HCT116 (cell line): ENCODE measurements at regions not wholly inside any gene's neighbourhood (a gene's known extent, or its start where the extent isn't known, plus 50 kb on each side); places are given as distances from the start of the nearest gene placed in this dataset.

Experiments
- ATAC-seq: fragments of 200-7000 bp; cut with Tn5 transposase; 2 replicates; pipeline ENCODE4 v1.9.1; 2020; ENCODE audit warnings: mild to moderate bottlenecking, moderate library complexity
- BruUV-seq: library from RNA; stranded (reverse); fragments of 400-500 nt; replicated peaks from 2 replicates; lab custom pipeline; 2021; lab: Mats Ljungman, UMichigan
- CTCF ChIA-PET: fragments of 300-600 bp; sonication (Branson Sonifier 250); formaldehyde crosslinking; loops from one replicate; lab custom pipeline; 2021; ENCODE audit warnings: antibody characterized with exemption; lab: Charles Lee
- POLR2A ChIA-PET: fragments of 300-600, 350-600 bp; sonication (Branson Sonifier 250); formaldehyde crosslinking; loops from one replicate; lab custom pipeline; 2021; ENCODE audit warnings: antibody characterized with exemption; lab: Charles Lee
- RAD21 ChIA-PET, 2 experiments: fragments of 300-600 bp; sonication (Branson Sonifier 250); formaldehyde crosslinking; loops; one replicate each; lab custom pipeline; 2023; ENCODE audit warnings: low total read pairs in 2 of 2; ENCODE audit not compliant: uncharacterized antibody in 2 of 2, unreplicated experiment in 2 of 2, low non-redundant PET in 1 of 2; lab: Charles Lee
- DNase-seq: peaks from one replicate; pipeline ENCODE4 v3.0.0-alpha.2; 2010; ENCODE audit warnings: low read depth, low spot score
- H2AFZ ChIP-seq: fragments of 200-600 bp; shearing (Covaris generic), sonication (generic); 2 replicates; pipeline ENCODE4 v1.6.1; 2017; ENCODE audit warnings: low read depth, mixed run types, mixed read lengths, antibody characterized with exemption, low read length; ENCODE audit not compliant: poor library complexity, severe bottlenecking
- H3K27ac ChIP-seq: 2 replicates; pipeline ENCODE4 v1.5.1; 2012; ENCODE audit warnings: low read depth, low read length
- H3K27me3 ChIP-seq: fragments of 200-600 bp; sonication (generic); 2 replicates; pipeline ENCODE4 v1.6.1; 2016; ENCODE audit warnings: mixed run types, low read length, mixed read lengths; ENCODE audit not compliant: insufficient read depth
- H3K36me3 ChIP-seq, 2 experiments: fragments of 200-500 bp in 1 of 2; fragments of 200-600 bp in 1 of 2; sonication (Bioruptor generic) in 1 of 2; sonication (generic) in 1 of 2; 2 replicates each; pipeline versions ENCODE4 v1.5.1 to v1.6.1; 2014 to 2016; ENCODE audit warnings: low read length in 2 of 2, inconsistent platforms in 1 of 2, mixed read lengths in 1 of 2, mixed run types in 1 of 2; ENCODE audit not compliant: insufficient read depth in 2 of 2, control insufficient read depth in 1 of 2
- H3K4me1 ChIP-seq, 2 experiments: fragments of 200-600 bp in 1 of 2; sonication (generic) in 1 of 2; 2 replicates each; pipeline versions ENCODE4 v1.5.1 to v1.6.1; 2012 to 2017; ENCODE audit warnings: low read length in 2 of 2, inconsistent platforms in 1 of 2, mild to moderate bottlenecking in 1 of 2, mixed read lengths in 1 of 2, mixed run types in 1 of 2, moderate library complexity in 1 of 2; ENCODE audit not compliant: insufficient read depth in 2 of 2, control insufficient read depth in 1 of 2
- H3K4me2 ChIP-seq: fragments of 200-600 bp; sonication (generic); 2 replicates; pipeline ENCODE4 v1.6.1; 2017; ENCODE audit warnings: mixed run types, low read length, mixed read lengths
- H3K4me3 ChIP-seq, 2 experiments: fragments of 200-600 bp in 1 of 2; sonication (generic) in 1 of 2; replicated peaks in 1 of 2; 2 replicates each; pipeline ENCODE4 v1.5.1; 2011 to 2016; ENCODE audit warnings: low read length in 2 of 2, control low read depth in 1 of 2, low read depth in 1 of 2, mild to moderate bottlenecking in 1 of 2, mixed read lengths in 1 of 2, mixed run types in 1 of 2
- H3K79me2 ChIP-seq: fragments of 200-600 bp; sonication (generic); 2 replicates; pipeline ENCODE4 v1.6.1; 2017; ENCODE audit warnings: mild to moderate bottlenecking, mixed run types, low read length, moderate library complexity, mixed read lengths; ENCODE audit not compliant: insufficient read depth
- H3K9ac ChIP-seq: fragments of 200-600 bp; sonication (generic); 2 replicates; pipeline ENCODE4 v1.6.1; 2016; ENCODE audit warnings: low read length, mixed read lengths
- H3K9me2 ChIP-seq: fragments of 200-600 bp; sonication (generic), shearing (Covaris generic); 2 replicates; pipeline ENCODE4 v1.6.1; 2017; ENCODE audit warnings: mixed run types, mild to moderate bottlenecking, moderate library complexity; ENCODE audit not compliant: insufficient read depth
- H3K9me3 ChIP-seq, 2 experiments: fragments of 200-500 bp in 1 of 2; fragments of 200-600 bp in 1 of 2; sonication (Bioruptor generic) in 1 of 2; sonication (generic) in 1 of 2; 2 replicates each; pipeline ENCODE4 v1.6.1; 2014 to 2017; ENCODE audit warnings: low read length in 2 of 2, mixed read lengths in 2 of 2, inconsistent platforms in 1 of 2, low read depth in 1 of 2, mild to moderate bottlenecking in 1 of 2, mixed run types in 1 of 2, moderate library complexity in 1 of 2; ENCODE audit not compliant: control insufficient read depth in 1 of 2, insufficient read depth in 1 of 2
- H4K20me1 ChIP-seq: fragments of 200-600 bp; sonication (generic), shearing (Covaris generic); 2 replicates; pipeline ENCODE4 v1.6.1; 2017; ENCODE audit warnings: mixed run types, mild to moderate bottlenecking, moderate library complexity; ENCODE audit not compliant: insufficient read depth
- EZH2 ChIP-seq: fragments of 200-600 bp; sonication (generic); IDR thresholded peaks from 2 replicates; pipeline ENCODE4 v1.6.1; 2017; ENCODE audit warnings: antibody characterized with exemption, mixed run types
- FOSL1 ChIP-seq: IDR thresholded peaks from 2 replicates; pipeline ENCODE4 v1.6.1; 2012; ENCODE audit warnings: low read depth
- JUND ChIP-seq: IDR thresholded peaks from 2 replicates; pipeline ENCODE4 v1.6.1; 2012
- POLR2AphosphoS5 ChIP-seq: IDR thresholded peaks from 2 replicates; pipeline ENCODE4 v1.6.1; 2011; ENCODE audit warnings: mild to moderate bottlenecking, low read depth, low read length, moderate library complexity
- RAD21 ChIP-seq: IDR thresholded peaks from 2 replicates; pipeline ENCODE4 v1.6.1; 2012; ENCODE audit warnings: low read depth, mild to moderate bottlenecking
- SP1 ChIP-seq: IDR thresholded peaks from 2 replicates; pipeline ENCODE4 v1.6.1; 2012; ENCODE audit warnings: low read depth
- SRF ChIP-seq: IDR thresholded peaks from 2 replicates; pipeline ENCODE4 v1.6.1; 2012; ENCODE audit warnings: low read depth
- TCF7L2 ChIP-seq: IDR thresholded peaks from 2 replicates; pipeline ENCODE4 v1.7.0; 2011; ENCODE audit warnings: borderline replicate concordance, inconsistent platforms; ENCODE audit not compliant: insufficient read depth, insufficient read length; ENCODE audit errors: extremely low read depth
- YY1 ChIP-seq: IDR thresholded peaks from 2 replicates; pipeline ENCODE4 v1.6.1; 2011; ENCODE audit warnings: low read length, low read depth, moderate library complexity, mild to moderate bottlenecking; ENCODE audit not compliant: insufficient replicate concordance; ENCODE audit errors: extremely low read depth
- intact Hi-C: fragments of 100-400 bp; cut with micrococcal nuclease; formaldehyde crosslinking; loops from 2 replicates; pipeline ENCODE4 v1.10.0; 2022
- TF ChIP-seq, protein P1 (sequence below): IDR thresholded peaks from 2 replicates; pipeline ENCODE4 v1.6.1; 2012; ENCODE audit warnings: low read depth

DNA sequence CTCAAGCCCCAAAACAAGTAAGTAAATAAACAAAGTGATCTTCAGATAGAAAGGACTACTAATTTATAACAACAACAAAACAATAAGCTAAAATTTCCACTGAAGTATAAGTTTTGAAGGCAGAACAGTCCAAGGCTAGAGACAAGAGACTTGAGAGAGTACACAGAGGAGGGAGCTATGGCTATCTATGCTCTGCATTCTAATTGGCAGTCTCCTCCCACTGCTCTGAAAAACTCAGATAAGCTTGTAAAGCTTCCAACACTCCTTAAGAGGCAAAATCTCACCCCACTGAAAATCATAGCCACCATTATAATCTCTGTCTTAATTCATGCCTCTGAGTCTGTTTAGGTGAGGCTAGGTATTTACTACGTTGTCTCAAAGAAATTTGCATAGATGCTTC, 714.6 kb upstream of the LRATD1 start (continued):
- TF ChIP-seq SRF (no peak), EZH2 (no peak)

DNA sequence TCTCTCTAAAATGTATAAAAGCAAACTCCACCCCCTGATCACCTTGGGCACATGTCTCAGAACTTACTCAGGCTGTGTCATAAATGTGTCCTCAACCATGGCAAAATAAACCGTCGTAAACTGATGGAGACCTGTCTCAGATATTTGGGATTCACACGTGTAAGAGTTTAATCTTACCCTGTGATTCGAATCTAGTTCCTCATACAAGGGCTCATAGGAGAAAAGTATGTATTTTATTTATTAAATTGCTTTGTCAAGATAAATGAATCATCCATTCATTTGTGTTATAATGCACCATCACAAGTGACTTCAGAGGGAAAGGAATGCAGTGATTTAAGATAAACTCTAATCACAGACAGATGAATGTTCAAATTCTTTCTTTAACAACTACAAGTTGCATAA, 712.5 kb upstream of the LRATD1 start:
- POLR2A ChIA-PET = no interaction called here
- DNase-seq = no peak
- no peaks in the 10 kb centered on the region for H4K20me1 ChIP-seq
- H3K79me2 ChIP-seq = no peaks in the 10 kb centered on the region
- no peak overlapping the region for H3K9ac ChIP-seq
- BruUV-seq = no TSS peak
- no peak overlapping the region for H2AFZ ChIP-seq
- peaks cover 0 to 15% of the 10 kb centered on the region in 2 experiments; a peak in 1 of 4 replicates for H3K9me3 ChIP-seq
- no peak overlapping the region for H3K4me2 ChIP-seq
- no peaks in the 10 kb centered on the region for H3K27me3 ChIP-seq
- RAD21 ChIA-PET = no interaction called here
- TF ChIP-seq TCF7L2 = no peak
- no peak for TF ChIP-seq POLR2AphosphoS5
- no peak for TF ChIP-seq YY1
- TF ChIP-seq SP1 = no peak
- TF ChIP-seq RAD21 = no peak
- no peak for TF ChIP-seq FOSL1
- no peak for TF ChIP-seq JUND
- TF ChIP-seq, protein P1, sequence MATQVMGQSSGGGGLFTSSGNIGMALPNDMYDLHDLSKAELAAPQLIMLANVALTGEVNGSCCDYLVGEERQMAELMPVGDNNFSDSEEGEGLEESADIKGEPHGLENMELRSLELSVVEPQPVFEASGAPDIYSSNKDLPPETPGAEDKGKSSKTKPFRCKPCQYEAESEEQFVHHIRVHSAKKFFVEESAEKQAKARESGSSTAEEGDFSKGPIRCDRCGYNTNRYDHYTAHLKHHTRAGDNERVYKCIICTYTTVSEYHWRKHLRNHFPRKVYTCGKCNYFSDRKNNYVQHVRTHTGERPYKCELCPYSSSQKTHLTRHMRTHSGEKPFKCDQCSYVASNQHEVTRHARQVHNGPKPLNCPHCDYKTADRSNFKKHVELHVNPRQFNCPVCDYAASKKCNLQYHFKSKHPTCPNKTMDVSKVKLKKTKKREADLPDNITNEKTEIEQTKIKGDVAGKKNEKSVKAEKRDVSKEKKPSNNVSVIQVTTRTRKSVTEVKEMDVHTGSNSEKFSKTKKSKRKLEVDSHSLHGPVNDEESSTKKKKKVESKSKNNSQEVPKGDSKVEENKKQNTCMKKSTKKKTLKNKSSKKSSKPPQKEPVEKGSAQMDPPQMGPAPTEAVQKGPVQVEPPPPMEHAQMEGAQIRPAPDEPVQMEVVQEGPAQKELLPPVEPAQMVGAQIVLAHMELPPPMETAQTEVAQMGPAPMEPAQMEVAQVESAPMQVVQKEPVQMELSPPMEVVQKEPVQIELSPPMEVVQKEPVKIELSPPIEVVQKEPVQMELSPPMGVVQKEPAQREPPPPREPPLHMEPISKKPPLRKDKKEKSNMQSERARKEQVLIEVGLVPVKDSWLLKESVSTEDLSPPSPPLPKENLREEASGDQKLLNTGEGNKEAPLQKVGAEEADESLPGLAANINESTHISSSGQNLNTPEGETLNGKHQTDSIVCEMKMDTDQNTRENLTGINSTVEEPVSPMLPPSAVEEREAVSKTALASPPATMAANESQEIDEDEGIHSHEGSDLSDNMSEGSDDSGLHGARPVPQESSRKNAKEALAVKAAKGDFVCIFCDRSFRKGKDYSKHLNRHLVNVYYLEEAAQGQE = no peak
- H3K4me1 ChIP-seq = no peaks in the 10 kb centered on the region
- ATAC-seq = no peak
- no peak overlapping the region for H3K27ac ChIP-seq
- no peaks in the 10 kb centered on the region for H3K36me3 ChIP-seq
- CTCF ChIA-PET = no interaction called here
- H3K9me2 ChIP-seq = no peaks in the 10 kb centered on the region
- intact Hi-C loops = no loop called here
- no peak overlapping the region for H3K4me3 ChIP-seq
